ENCODE measurements at regions not wholly inside any gene's neighbourhood (a gene's known extent, or its start where the extent isn't known, plus 50 kb on each side); places are given as distances from the start of the nearest gene placed in this dataset.

DNA sequence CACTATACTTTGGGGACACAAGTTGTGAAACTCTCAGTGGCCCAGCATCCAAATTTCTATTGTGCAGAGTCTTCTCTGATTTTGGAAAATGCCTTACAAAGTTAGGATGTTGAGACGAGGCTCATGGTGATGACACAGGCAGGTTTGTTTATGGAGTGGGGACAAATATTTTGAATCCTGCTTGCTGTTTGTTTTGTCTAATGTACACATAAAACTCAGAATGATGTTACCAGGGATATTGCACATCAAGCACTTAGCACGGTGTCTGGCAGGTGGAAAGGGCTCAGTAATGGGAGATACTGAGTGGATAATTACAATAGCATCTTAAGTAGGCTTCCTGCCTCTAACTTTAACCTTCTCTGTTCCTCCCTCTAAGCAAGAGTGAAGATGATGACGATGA is 628.9 kb upstream of the TBX3 start (continued):
- TF ChIP-seq, protein P1, sequence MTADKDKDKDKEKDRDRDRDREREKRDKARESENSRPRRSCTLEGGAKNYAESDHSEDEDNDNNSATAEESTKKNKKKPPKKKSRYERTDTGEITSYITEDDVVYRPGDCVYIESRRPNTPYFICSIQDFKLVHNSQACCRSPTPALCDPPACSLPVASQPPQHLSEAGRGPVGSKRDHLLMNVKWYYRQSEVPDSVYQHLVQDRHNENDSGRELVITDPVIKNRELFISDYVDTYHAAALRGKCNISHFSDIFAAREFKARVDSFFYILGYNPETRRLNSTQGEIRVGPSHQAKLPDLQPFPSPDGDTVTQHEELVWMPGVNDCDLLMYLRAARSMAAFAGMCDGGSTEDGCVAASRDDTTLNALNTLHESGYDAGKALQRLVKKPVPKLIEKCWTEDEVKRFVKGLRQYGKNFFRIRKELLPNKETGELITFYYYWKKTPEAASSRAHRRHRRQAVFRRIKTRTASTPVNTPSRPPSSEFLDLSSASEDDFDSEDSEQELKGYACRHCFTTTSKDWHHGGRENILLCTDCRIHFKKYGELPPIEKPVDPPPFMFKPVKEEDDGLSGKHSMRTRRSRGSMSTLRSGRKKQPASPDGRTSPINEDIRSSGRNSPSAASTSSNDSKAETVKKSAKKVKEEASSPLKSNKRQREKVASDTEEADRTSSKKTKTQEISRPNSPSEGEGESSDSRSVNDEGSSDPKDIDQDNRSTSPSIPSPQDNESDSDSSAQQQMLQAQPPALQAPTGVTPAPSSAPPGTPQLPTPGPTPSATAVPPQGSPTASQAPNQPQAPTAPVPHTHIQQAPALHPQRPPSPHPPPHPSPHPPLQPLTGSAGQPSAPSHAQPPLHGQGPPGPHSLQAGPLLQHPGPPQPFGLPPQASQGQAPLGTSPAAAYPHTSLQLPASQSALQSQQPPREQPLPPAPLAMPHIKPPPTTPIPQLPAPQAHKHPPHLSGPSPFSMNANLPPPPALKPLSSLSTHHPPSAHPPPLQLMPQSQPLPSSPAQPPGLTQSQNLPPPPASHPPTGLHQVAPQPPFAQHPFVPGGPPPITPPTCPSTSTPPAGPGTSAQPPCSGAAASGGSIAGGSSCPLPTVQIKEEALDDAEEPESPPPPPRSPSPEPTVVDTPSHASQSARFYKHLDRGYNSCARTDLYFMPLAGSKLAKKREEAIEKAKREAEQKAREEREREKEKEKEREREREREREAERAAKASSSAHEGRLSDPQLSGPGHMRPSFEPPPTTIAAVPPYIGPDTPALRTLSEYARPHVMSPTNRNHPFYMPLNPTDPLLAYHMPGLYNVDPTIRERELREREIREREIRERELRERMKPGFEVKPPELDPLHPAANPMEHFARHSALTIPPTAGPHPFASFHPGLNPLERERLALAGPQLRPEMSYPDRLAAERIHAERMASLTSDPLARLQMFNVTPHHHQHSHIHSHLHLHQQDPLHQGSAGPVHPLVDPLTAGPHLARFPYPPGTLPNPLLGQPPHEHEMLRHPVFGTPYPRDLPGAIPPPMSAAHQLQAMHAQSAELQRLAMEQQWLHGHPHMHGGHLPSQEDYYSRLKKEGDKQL (CRISPR knock-in tag; IDR thresholded peaks at IDR 0.05; ENCODE audit: borderline replicate concordance) = no peak
- TF ChIP-seq PRMT5 (CRISPR knock-in tag; IDR thresholded peaks at IDR 0.05) (no peak), ZNF311 (CRISPR knock-in tag; IDR thresholded peaks at IDR 0.05) (no peak), EHMT2 (IDR thresholded peaks at IDR 0.05) (no peak), ZNF274 (IDR thresholded peaks at IDR 0.05; ENCODE audit: borderline replicate concordance, low read depth, low read length) (no peak), GATAD2B (IDR thresholded peaks at IDR 0.05; ENCODE audit: borderline replicate concordance) (no peak), EWSR1 (IDR thresholded peaks at IDR 0.05; ENCODE audit: borderline replicate concordance, low read depth, partially characterized antibody) (no peak), ZNF12 (CRISPR knock-in tag; IDR thresholded peaks at IDR 0.05) (no peak)
- TF ChIP-seq, protein P2, sequence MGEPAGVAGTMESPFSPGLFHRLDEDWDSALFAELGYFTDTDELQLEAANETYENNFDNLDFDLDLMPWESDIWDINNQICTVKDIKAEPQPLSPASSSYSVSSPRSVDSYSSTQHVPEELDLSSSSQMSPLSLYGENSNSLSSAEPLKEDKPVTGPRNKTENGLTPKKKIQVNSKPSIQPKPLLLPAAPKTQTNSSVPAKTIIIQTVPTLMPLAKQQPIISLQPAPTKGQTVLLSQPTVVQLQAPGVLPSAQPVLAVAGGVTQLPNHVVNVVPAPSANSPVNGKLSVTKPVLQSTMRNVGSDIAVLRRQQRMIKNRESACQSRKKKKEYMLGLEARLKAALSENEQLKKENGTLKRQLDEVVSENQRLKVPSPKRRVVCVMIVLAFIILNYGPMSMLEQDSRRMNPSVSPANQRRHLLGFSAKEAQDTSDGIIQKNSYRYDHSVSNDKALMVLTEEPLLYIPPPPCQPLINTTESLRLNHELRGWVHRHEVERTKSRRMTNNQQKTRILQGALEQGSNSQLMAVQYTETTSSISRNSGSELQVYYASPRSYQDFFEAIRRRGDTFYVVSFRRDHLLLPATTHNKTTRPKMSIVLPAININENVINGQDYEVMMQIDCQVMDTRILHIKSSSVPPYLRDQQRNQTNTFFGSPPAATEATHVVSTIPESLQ (CRISPR knock-in tag; IDR thresholded peaks at IDR 0.05) = no peak

All from K562 (cell line).